ENCODE measurements at regions not wholly inside any gene's neighbourhood (a gene's known extent, or its start where the extent isn't known, plus 50 kb on each side); places are given as distances from the start of the nearest gene placed in this dataset.

DNA sequence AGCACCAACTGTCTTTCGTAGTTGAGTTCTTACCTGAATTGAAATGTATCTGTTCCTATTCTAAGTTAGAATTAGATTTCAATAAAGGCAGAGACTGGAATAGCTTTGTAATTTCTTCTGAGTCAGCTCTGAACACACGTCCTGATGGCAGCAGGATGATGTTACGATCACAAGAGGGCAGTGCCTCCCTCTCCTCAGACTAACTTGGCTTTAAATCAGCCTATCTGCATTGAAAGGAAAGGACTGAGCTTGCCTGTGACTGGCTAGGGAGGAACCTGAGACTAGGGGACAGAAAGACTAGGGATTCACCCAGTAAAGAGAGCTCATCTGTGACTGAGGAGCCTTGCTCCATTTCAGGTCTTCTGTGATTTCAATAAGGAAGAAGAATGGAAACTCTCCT lies 323.7 kb upstream of the OR4E1 start:
- Histone ChIP-seq H3K4me1 (ENCODE audit: control insufficient read depth, low read length) (no peaks in the 10 kb centered on the region), H3K79me2 (ENCODE audit: control insufficient read depth, low read length) (no peaks in the 10 kb centered on the region), H3K9me2 (replicated peaks; ENCODE audit: control insufficient read depth, low read length) (no peaks in the 10 kb centered on the region), H3K27ac (ENCODE audit: low read depth, low read length) (no peak overlapping the region), H3K4me2 (ENCODE audit: low read length) (no peak overlapping the region), H3K9me3 (ENCODE audit: control insufficient read depth, insufficient read depth, low read length) (no peaks in the 10 kb centered on the region), H3K36me3 (ENCODE audit: control insufficient read depth, low read length) (no peaks in the 10 kb centered on the region), H3K4me3 (ENCODE audit: low read length) (no peak overlapping the region), H3K27me3 (ENCODE audit: control insufficient read depth, low read length) (0 out of 2 replicates have a peak, but pooled peaks cover 4% of the 10 kb centered on the region), H4K20me1 (ENCODE audit: control insufficient read depth, insufficient read depth, low read depth, low read length) (no peaks in the 10 kb centered on the region), H3F3A (ENCODE audit: control insufficient read depth, insufficient read depth) (no peaks in the 10 kb centered on the region)
- TF ChIP-seq EZH2phosphoT487 (IDR thresholded peaks at IDR 0.05; ENCODE audit: borderline replicate concordance, low read length) = no peak
- TF ChIP-seq, protein P1, sequence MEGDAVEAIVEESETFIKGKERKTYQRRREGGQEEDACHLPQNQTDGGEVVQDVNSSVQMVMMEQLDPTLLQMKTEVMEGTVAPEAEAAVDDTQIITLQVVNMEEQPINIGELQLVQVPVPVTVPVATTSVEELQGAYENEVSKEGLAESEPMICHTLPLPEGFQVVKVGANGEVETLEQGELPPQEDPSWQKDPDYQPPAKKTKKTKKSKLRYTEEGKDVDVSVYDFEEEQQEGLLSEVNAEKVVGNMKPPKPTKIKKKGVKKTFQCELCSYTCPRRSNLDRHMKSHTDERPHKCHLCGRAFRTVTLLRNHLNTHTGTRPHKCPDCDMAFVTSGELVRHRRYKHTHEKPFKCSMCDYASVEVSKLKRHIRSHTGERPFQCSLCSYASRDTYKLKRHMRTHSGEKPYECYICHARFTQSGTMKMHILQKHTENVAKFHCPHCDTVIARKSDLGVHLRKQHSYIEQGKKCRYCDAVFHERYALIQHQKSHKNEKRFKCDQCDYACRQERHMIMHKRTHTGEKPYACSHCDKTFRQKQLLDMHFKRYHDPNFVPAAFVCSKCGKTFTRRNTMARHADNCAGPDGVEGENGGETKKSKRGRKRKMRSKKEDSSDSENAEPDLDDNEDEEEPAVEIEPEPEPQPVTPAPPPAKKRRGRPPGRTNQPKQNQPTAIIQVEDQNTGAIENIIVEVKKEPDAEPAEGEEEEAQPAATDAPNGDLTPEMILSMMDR (IDR thresholded peaks at IDR 0.05; ENCODE audit: low read depth, low read length, poor library complexity, severe bottlenecking) = peak; percentile 28

GRCh38 chr14:21995332-21995731 lies 321.7 kb upstream of the OR4E1 start:
- Histone ChIP-seq H4K20me1 (ENCODE audit: control insufficient read depth, insufficient read depth, low read depth, low read length) (no peaks in the 10 kb centered on the region), H3K27me3 (ENCODE audit: control insufficient read depth, low read length) (0 out of 2 replicates have a peak, but pooled peaks cover 4% of the 10 kb centered on the region), H3K4me1 (ENCODE audit: control insufficient read depth, low read length) (no peaks in the 10 kb centered on the region), H3K27ac (ENCODE audit: low read depth, low read length) (no peak overlapping the region), H3F3A (ENCODE audit: control insufficient read depth, insufficient read depth) (no peaks in the 10 kb centered on the region), H3K4me2 (ENCODE audit: low read length) (no peak overlapping the region), H3K79me2 (ENCODE audit: control insufficient read depth, low read length) (no peaks in the 10 kb centered on the region), H3K9me3 (ENCODE audit: control insufficient read depth, insufficient read depth, low read length) (no peaks in the 10 kb centered on the region), H3K4me3 (ENCODE audit: low read length) (no peak overlapping the region), H3K9me2 (replicated peaks; ENCODE audit: control insufficient read depth, low read length) (no peaks in the 10 kb centered on the region), H3K36me3 (ENCODE audit: control insufficient read depth, low read length) (no peaks in the 10 kb centered on the region)
- no peak for TF ChIP-seq EZH2phosphoT487 (IDR thresholded peaks at IDR 0.05; ENCODE audit: borderline replicate concordance, low read length)
- TF ChIP-seq, protein P1 (IDR thresholded peaks at IDR 0.05; ENCODE audit: low read depth, low read length, poor library complexity, severe bottlenecking) = no peak

GRCh38 chr14:21993837-21994236 lies 320.2 kb upstream of the OR4E1 start:
- Histone ChIP-seq H3F3A (ENCODE audit: control insufficient read depth, insufficient read depth) (no peaks in the 10 kb centered on the region), H4K20me1 (ENCODE audit: control insufficient read depth, insufficient read depth, low read depth, low read length) (no peaks in the 10 kb centered on the region), H3K9me3 (ENCODE audit: control insufficient read depth, insufficient read depth, low read length) (no peaks in the 10 kb centered on the region), H3K27ac (ENCODE audit: low read depth, low read length) (no peak overlapping the region), H3K4me3 (ENCODE audit: low read length) (no peak overlapping the region), H3K9me2 (replicated peaks; ENCODE audit: control insufficient read depth, low read length) (no peaks in the 10 kb centered on the region), H3K4me2 (ENCODE audit: low read length) (no peak overlapping the region), H3K27me3 (ENCODE audit: control insufficient read depth, low read length) (0 out of 2 replicates have a peak, but pooled peaks cover 4% of the 10 kb centered on the region), H3K36me3 (ENCODE audit: control insufficient read depth, low read length) (no peaks in the 10 kb centered on the region), H3K79me2 (ENCODE audit: control insufficient read depth, low read length) (no peaks in the 10 kb centered on the region), H3K4me1 (ENCODE audit: control insufficient read depth, low read length) (no peaks in the 10 kb centered on the region)
- TF ChIP-seq, protein P1 (IDR thresholded peaks at IDR 0.05; ENCODE audit: low read depth, low read length, poor library complexity, severe bottlenecking) = no peak
- no peak for TF ChIP-seq EZH2phosphoT487 (IDR thresholded peaks at IDR 0.05; ENCODE audit: borderline replicate concordance, low read length)

Measured in DOHH2 (cell line).